Effector memory CD8-positive, alpha-beta T cell (primary cell): ENCODE measurements at regions not wholly inside any gene's neighbourhood (a gene's known extent, or its start where the extent isn't known, plus 50 kb on each side); places are given as distances from the start of the nearest gene placed in this dataset.

Experiments used
- ATAC-seq: fragments of 150-1000 bp; cut with Tn5 transposase; replicated peaks from 2 replicates; pipeline ENCODE4 v1.10.0; 2021; ENCODE audit warnings: mild to moderate bottlenecking, moderate library complexity
- DNase-seq, 3 experiments: peaks; one replicate each; pipeline ENCODE4 v3.0.0; 2021
- H3K27ac Mint-ChIP-seq, 2 donors: one replicate each; pipeline ENCODE4 v1.8.0; 2022; ENCODE audit warnings: mild to moderate bottlenecking in 2 of 2, mixed read lengths in 2 of 2, moderate library complexity in 2 of 2
- H3K27me3 Mint-ChIP-seq, 2 donors: one replicate each; pipeline ENCODE4 v1.8.0; 2022; ENCODE audit warnings: mixed read lengths in 2 of 2
- H3K36me3 Mint-ChIP-seq: one replicate; pipeline ENCODE4 v1.8.0; 2022; ENCODE audit warnings: mild to moderate bottlenecking, moderate library complexity, mixed read lengths; ENCODE audit not compliant: insufficient read depth
- H3K4me1 Mint-ChIP-seq, 2 donors: one replicate each; pipeline ENCODE4 v1.8.0; 2022; ENCODE audit warnings: low read depth in 2 of 2, mixed read lengths in 2 of 2
- H3K4me3 Mint-ChIP-seq, 2 donors: one replicate each; pipeline ENCODE4 v1.8.0; 2022; ENCODE audit warnings: mild to moderate bottlenecking in 2 of 2, mixed read lengths in 2 of 2, moderate library complexity in 2 of 2
- H3K9me3 Mint-ChIP-seq, 2 donors: one replicate each; pipeline ENCODE4 v1.8.0; 2022; ENCODE audit warnings: mixed read lengths in 2 of 2

DNA sequence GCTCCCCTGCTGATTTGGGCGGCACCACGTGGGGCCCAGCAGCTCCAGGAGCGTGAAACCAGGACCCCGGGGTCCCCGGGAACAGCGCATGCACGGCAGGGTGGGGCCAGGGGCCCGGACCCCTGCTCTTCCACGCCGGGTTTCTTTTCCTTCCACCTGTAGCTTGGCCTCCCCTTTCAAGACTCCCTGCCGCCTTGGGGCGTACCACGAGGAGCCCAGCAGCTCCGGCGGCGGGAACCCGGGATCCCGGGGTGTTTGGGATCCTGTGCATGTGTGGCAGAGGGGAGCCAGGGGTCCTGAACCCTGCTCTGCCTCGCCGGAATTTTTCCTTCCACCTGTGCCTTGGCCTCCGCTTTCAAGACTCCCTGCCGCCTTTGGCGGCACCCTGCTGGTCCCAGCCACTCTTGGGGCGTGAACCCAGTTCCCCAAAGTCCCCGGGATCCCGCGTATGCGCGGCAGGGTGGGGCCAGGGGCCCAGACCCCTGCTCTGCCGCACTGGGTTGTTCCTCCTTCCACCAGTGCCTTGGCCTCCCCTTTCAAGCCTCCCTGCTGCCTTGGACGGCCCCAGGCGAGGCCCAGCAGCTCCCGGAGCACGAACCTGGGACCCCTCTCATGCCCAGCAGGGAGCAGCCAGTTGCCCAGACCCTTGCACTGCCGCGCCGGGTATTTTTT, 322.7 kb downstream of the ALG10 start:
- Mint-ChIP-seq H3K27ac (no peak overlapping the region), H3K27me3 (no peaks in the 10 kb centered on the region), H3K4me1 (no peaks in the 10 kb centered on the region), H3K4me3 (no peak overlapping the region), H3K9me3 (peaks cover 0 to 8% of the 10 kb centered on the region in 2 donors), H3K36me3 (no peaks in the 10 kb centered on the region)
- ATAC-seq, result no peak
- no peak for DNase-seq

DNA sequence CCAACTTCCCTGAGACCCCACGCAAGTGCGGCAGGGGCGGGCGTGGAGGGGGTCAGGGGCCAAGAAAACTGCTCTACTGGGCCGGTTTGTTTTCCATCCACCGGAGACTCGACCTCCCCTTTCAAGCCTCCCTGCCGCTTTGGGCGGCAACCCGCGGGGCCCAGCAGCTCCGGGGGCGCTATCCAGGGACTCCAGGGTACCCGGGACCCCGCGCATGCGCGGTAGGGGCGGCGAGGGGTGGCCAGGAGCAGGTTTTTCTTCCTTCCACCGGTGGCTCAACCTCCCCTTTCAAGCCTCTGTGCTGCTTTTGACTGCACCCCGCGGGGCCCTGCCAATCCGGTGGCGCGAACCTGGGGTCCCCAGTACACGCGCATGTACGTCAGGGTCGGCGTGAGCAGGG, 323.5 kb downstream of the ALG10 start:
- no peak overlapping the region for H3K4me3 Mint-ChIP-seq
- peaks cover 0 to 8% of the 10 kb centered on the region in 2 donors for H3K9me3 Mint-ChIP-seq
- DNase-seq (no peak), ATAC-seq (no peak)
- H3K27me3 Mint-ChIP-seq, result no peaks in the 10 kb centered on the region
- H3K4me1 Mint-ChIP-seq, result no peaks in the 10 kb centered on the region
- H3K36me3 Mint-ChIP-seq, result no peaks in the 10 kb centered on the region
- H3K27ac Mint-ChIP-seq, result no peak overlapping the region

DNA sequence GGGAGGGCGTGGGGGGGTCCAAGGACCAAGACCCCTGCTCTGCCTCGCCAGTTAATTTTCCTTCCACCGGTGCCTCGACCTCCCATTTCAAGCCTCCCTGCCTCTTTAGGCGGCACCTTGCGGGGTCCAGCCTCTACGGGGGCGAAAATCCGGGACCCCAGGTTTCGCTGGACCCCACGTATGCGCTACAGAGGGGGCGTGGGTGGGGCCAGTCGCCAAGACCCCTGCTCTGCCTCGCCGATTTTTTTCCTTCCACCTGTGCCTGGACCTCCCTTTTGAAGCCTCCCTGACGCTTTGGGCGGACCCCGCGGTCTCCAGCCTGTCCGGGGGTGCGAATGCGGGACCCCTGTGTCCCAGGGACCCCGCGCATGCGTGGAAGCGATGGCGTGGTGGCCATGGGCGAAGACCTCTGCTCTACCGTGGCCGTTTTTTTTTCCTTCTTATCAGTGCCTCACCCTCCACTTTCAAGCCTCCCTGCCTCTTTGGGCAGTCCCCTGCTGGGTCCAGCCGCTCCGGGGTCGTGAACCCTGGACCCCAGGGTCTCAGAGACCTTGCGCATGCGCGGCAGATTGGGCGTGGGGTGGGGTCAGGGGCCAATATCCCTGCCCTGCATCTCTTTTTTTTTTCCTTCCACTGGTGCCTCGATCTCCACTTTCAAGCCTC, 324.2 kb downstream of the ALG10 start:
- H3K4me1 Mint-ChIP-seq, result no peaks in the 10 kb centered on the region
- H3K27me3 Mint-ChIP-seq, result no peaks in the 10 kb centered on the region
- no peak for ATAC-seq
- peaks cover 0 to 8% of the 10 kb centered on the region in 2 donors for H3K9me3 Mint-ChIP-seq
- H3K36me3 Mint-ChIP-seq, result no peaks in the 10 kb centered on the region
- H3K4me3 Mint-ChIP-seq, result no peak overlapping the region
- H3K27ac Mint-ChIP-seq, result no peak overlapping the region
- DNase-seq, result no peak

DNA sequence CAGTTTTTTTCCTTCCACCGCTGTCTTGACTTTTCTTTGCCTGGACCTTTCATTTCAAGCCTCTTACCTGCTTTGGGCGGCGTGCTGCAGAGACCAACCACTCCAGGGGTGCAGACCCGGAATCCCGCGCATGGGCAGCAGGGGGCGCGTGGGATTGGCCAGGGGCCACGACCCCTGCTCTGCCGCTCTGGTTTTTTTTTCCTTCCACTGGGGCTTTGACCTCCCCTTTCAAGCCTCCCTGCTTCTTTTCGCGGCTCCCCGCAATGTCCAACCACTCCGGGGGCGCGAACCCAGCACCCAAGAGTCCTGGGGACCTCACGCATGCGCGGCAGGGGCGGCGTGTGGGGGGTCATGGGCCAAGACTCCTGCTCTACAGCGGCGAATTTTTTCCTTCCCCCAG, 325.1 kb downstream of the ALG10 start:
- Mint-ChIP-seq H3K9me3 (peaks cover 0 to 8% of the 10 kb centered on the region in 2 donors), H3K36me3 (no peaks in the 10 kb centered on the region), H3K27me3 (no peaks in the 10 kb centered on the region), H3K4me1 (no peaks in the 10 kb centered on the region), H3K27ac (no peak overlapping the region), H3K4me3 (no peak overlapping the region)
- no peak for DNase-seq
- ATAC-seq, result no peak

DNA sequence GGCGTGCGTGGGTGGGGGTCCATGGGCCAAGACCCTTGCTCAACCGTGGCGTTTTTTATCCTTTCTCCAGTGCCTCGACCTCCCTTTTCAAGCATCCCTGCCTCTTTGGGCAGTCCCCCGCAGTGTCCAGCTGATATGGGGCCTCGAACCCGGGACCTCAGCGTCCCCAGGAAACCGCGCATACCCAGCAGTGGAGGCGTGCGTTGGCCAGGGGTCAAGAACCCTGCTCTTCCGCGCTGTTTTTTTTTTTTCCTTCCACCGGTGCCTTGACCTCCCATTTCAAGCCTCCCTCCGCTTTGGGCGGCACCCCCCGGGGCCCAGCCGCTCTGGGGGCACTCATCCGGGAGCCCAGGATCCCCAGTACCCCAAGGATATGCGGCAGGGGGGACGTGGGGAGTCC, 325.8 kb downstream of the ALG10 start:
- no peak overlapping the region for H3K27ac Mint-ChIP-seq
- H3K4me1 Mint-ChIP-seq, result no peaks in the 10 kb centered on the region
- DNase-seq, result no peak
- ATAC-seq, result no peak
- no peaks in the 10 kb centered on the region for H3K27me3 Mint-ChIP-seq
- peaks cover 0 to 8% of the 10 kb centered on the region in 2 donors for H3K9me3 Mint-ChIP-seq
- H3K36me3 Mint-ChIP-seq, result no peaks in the 10 kb centered on the region
- H3K4me3 Mint-ChIP-seq, result no peak overlapping the region

DNA sequence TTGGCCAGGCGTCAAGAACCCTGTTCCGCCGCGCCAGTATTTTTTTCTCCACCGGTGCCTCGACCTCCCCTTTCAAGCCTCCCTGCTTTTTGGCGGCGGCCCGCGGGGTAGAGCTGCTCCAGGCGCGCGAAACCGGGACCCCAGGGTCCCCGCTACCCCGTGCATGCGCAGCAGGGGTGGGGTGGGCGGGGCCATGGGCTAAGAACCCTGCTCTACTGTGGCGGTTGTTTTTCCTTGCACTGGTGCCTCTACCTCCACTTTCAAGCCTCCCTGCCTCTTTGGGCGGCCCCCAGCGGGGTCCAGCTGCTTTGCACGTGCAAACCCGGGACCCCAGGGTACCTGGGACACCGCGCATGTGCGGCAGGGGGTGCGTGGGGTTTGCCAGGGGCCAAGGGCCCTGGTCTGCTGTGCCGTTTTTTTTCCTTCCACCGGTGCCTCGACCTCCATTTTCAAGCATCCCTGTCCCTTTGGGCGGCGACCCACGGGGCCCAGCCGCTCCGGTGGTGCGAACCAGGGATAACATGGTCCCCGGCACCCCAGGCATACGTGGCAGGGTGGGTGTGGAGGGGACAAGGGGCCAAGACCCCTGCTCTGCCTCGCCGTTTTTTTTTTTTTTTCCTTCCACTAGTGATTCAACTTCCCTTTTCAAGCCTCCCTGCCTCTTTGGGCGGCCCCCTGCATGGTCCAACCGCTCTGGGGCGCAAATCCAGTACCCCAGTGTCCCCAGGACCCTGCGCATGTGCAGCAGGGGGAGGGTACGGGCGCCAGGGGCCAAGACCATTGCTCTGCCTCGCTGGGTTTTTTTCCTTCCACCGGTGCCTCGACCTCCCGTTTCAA, 326.8 kb downstream of the ALG10 start:
- Mint-ChIP-seq H3K27me3 (no peaks in the 10 kb centered on the region), H3K4me3 (no peak overlapping the region), H3K27ac (no peak overlapping the region), H3K36me3 (no peaks in the 10 kb centered on the region), H3K9me3 (peaks cover 0 to 8% of the 10 kb centered on the region in 2 donors), H3K4me1 (no peaks in the 10 kb centered on the region)
- ATAC-seq (no peak), DNase-seq (no peak)

DNA sequence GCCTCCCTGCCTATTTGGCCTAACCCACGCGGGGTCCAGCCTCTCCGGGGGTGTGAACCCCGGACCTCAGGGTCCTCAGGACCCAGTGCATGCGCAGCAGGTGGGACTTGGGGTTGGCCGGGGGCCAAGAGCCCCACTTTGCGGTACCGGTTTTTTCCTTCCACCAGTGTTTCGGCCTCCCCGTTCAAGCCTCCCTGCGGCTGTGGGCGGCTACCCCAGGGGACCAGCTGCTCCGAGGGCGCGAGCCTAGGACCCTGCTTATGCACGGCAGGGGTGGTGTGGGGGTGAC, 327.3 kb downstream of the ALG10 start:
- ATAC-seq (no peak), DNase-seq (no peak)
- H3K4me3 Mint-ChIP-seq, result no peak overlapping the region
- H3K27me3 Mint-ChIP-seq, result no peaks in the 10 kb centered on the region
- H3K4me1 Mint-ChIP-seq, result no peaks in the 10 kb centered on the region
- peaks cover 0 to 8% of the 10 kb centered on the region in 2 donors for H3K9me3 Mint-ChIP-seq
- no peaks in the 10 kb centered on the region for H3K36me3 Mint-ChIP-seq
- H3K27ac Mint-ChIP-seq, result no peak overlapping the region

DNA sequence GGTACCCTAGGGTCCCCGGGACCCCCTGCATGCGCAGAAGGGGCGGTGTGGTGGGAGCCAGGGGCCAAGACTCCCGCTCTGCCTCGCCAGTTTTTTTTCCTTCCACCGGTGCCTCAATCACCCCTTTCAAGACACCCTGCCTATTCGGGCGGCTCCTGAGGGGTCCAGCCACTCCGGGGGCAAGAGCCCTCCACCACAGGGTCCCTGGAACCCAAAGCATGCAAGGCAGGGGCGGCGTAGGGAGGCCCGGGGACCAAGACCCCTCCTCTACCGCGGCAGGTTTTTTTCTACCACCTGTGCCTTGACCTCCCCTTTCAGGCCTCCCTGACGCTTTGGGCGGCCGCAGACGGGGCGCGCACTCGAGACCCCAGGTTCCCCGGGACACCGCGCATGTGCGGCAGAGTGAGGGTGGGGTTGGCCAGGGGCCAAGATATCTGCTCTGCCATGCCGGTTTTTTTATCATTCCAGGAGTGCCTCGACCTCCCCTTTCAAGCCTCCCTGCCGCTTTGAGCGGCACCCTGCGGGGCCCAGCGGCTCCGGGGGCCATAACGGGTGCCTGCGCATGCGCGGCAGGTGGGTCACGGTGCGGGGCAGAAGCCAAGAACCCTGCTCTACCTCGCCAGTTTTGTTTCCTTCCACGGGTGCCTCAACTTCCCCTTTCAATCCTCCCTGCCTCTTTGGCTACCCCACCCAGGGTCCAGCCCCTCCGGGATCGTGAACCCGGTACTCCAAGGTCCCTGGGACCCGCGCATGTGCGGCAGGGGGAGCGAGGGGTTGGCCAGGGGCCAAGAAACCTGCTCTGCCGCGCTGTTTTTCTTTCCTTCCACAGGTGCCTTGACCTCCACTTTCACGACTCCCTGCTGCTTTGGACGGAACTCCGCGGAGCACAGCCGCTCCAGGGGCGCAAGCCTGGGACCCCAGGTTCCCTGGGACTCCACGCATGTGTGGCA, 328.1 kb downstream of the ALG10 start:
- Mint-ChIP-seq H3K36me3 (no peaks in the 10 kb centered on the region), H3K4me3 (no peak overlapping the region), H3K27me3 (no peaks in the 10 kb centered on the region), H3K4me1 (no peaks in the 10 kb centered on the region), H3K9me3 (peaks cover 0 to 8% of the 10 kb centered on the region in 2 donors), H3K27ac (no peak overlapping the region)
- no peak for DNase-seq
- ATAC-seq, result no peak

DNA sequence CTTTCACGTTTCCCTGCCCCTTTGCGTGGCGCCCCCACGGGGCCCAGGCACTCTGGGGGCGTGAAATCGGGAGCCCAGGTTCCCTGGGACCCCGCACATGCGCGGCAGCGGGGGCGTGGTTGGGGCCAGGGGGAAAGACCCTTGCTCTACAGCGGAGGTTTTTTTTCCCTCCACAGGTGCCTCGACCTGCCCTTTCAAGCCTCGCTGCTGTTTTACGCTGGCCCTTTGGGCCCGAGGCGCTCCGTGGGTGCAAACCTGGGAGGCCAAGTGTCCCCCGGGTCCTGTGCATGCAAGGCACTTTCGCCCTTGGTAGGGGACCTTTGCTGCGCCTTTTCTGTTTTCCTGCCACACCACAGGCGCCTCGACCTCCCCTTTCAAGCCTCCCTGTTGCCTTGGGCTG, 329.8 kb downstream of the ALG10 start:
- ATAC-seq (no peak), DNase-seq (no peak)
- H3K27me3 Mint-ChIP-seq, result no peaks in the 10 kb centered on the region
- H3K4me3 Mint-ChIP-seq, result no peak overlapping the region
- peaks cover 0 to 8% of the 10 kb centered on the region in 2 donors for H3K9me3 Mint-ChIP-seq
- H3K4me1 Mint-ChIP-seq, result no peaks in the 10 kb centered on the region
- no peaks in the 10 kb centered on the region for H3K36me3 Mint-ChIP-seq
- H3K27ac Mint-ChIP-seq, result no peak overlapping the region

DNA sequence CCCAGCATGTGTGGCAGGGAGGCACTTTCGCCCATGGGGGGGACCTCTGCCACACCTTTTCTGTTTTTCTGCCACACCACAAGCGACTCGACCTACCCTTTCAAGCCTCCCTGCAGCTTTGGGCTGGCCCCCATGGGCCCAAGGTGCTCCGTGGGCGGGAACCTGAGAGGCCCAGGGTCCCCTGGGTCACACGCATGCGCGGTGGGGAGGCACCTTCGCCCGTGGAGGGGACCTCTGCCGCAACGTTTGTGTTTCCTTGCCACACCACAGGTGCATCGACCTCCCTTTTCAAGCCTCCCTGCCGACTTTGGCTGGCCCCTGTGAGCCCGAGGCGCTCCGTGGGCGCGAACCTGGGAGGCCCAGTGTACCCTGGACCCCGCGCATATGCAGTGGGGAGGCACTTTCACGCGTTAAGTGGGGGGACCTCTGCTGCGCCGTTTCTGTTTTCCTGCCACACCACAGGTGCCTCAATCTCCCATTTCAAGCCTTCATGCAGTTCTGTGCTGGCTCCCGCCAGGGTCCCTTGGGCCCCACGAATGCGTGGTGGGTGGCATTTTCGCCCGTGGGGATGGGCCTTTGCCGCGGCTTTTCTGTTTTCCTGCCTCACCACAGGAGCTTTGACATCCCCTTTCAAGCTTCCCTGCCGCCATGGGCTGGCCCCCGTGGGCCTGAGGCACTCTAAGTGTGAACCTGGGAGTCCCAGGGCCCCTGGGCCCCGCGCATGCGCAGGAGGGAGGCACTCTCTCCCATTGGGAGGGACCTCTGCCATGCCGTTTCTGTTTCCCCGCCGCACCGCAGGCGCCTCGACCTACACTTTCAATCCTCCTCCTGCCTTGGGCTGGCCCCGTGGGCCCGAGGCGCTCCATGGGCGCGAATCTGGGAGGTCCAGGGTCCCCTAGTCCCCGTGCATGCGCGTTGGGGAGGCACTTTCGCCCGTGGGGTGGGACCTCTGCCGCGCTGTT, 332.2 kb downstream of the ALG10 start:
- H3K4me3 Mint-ChIP-seq, result no peak overlapping the region
- ATAC-seq, result no peak
- H3K27ac Mint-ChIP-seq, result no peak overlapping the region
- H3K27me3 Mint-ChIP-seq, result no peaks in the 10 kb centered on the region
- H3K36me3 Mint-ChIP-seq, result no peaks in the 10 kb centered on the region
- no peaks in the 10 kb centered on the region for H3K4me1 Mint-ChIP-seq
- H3K9me3 Mint-ChIP-seq, result peaks cover 0 to 5% of the 10 kb centered on the region in 2 donors
- no peak for DNase-seq

DNA sequence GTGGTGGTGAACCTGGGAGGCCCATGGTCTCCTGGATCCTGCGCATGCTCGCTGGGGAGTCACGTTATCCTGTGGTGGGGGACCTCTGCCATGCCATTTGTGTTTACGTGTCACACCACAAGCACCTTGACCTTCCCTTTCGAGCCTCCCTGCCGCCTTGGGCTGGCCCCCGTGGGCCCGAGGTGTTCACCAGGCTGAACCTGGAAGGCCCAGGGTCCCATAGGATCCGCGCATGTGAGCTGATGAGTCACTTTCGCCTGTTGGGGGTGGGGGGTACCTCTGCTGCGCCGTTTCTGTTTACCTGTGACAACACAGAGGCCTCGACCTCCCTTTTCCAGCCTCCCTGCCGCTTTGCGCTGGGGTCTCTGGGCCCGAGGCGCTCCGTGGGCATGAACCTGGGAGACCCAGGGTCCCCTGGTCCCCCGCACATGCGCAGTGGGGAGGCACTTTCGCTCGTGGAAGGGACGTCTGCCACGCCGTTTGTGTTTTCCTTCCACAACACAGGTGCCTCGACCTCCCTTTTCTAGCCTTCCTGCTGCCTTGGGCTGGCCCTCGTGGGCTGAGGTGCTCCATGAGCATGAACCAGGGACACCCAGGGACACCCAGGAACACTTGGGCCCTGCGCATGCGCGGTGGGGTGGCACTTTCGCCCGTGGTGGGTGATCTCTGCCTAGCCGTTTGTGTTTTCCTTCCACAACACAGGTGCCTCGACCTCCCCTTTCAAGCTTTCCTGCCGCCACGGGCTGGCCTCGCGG, 334.1 kb downstream of the ALG10 start:
- Mint-ChIP-seq H3K4me3 (no peak overlapping the region), H3K9me3 (no peaks in the 10 kb centered on the region), H3K36me3 (no peaks in the 10 kb centered on the region), H3K4me1 (no peaks in the 10 kb centered on the region), H3K27ac (no peak overlapping the region), H3K27me3 (no peaks in the 10 kb centered on the region)
- DNase-seq (no peak), ATAC-seq (no peak)

DNA sequence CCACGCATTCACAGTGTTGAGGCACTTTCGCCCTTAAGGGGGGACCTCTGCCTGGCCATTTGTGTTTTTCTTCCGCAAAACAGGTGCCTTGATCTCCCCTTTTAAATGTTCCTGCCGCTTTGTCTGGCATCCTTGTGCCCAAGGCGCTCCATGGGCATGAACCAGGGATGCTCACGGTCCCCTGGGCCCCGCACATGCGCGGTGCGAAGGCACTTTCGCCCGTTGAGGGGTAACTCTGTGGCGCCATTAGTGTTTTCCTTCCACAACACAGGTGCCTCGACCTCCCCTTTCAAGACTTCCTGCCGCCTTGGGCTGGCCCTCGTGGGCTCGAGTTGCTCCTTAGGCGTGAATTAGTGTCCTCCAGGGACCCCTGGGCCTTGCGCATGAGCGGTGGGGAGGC, 335.5 kb downstream of the ALG10 start:
- ATAC-seq, result no peak
- Mint-ChIP-seq H3K27ac (no peak overlapping the region), H3K36me3 (no peaks in the 10 kb centered on the region), H3K9me3 (peaks cover 0 to 6% of the 10 kb centered on the region in 2 donors), H3K4me1 (no peaks in the 10 kb centered on the region), H3K4me3 (no peak overlapping the region), H3K27me3 (no peaks in the 10 kb centered on the region)
- DNase-seq, result no peak
